GM12878 (cell line): ENCODE measurements at regions not wholly inside any gene's neighbourhood (a gene's known extent, or its start where the extent isn't known, plus 50 kb on each side); places are given as distances from the start of the nearest gene placed in this dataset.

ENCODE experiments used
- ATAC-seq: fragments of 200-7000 bp; cut with Tn5 transposase; 3 replicates; pipeline ENCODE4 v1.9.1; 2020; ENCODE audit warnings: mild to moderate bottlenecking, moderate library complexity
- BruUV-seq: library from RNA; stranded (reverse); fragments of 400-500 nt; replicated peaks from 2 replicates; lab custom pipeline; 2021; lab: Mats Ljungman, UMichigan
- CTCF ChIA-PET: fragments of 300-600 bp; sonication (Branson Sonifier 250); formaldehyde crosslinking; extraction: SDS; loops from one replicate; lab custom pipeline; 2021; ENCODE audit warnings: inconsistent platforms; lab: Yijun Ruan, JAX
- POLR2A ChIA-PET: fragments of 350-600 bp; formaldehyde crosslinking; extraction: SDS; loops from one replicate; lab custom pipeline; 2021; ENCODE audit warnings: inconsistent platforms; lab: Charles Lee
- RAD21 ChIA-PET: fragments of 300-600 bp; sonication (Branson Sonifier 250); formaldehyde crosslinking; loops from one replicate; lab custom pipeline; 2023; ENCODE audit warnings: antibody characterized with exemption; ENCODE audit not compliant: unreplicated experiment; lab: Charles Lee
- SMC1A ChIA-PET: fragments of 300-600 bp; sonication (Branson Sonifier 250); formaldehyde crosslinking; loops from one replicate; lab custom pipeline; 2023; ENCODE audit not compliant: unreplicated experiment, uncharacterized antibody; lab: Charles Lee
- DNase-seq: peaks from one replicate; pipeline ENCODE4 v3.0.0-alpha.2; 2011; ENCODE audit warnings: low read depth, low spot score
- FAIRE-seq: peaks from 3 replicates; lab custom pipeline; 2011; peaks lifted over from hg19 to GRCh38; lab: Jason Lieb, UNC
- H2AFZ ChIP-seq: 2 replicates; pipeline ENCODE4 v1.6.0; 2011; ENCODE audit warnings: low read depth, low read length, control low read depth; ENCODE audit not compliant: control insufficient read depth
- H3K27ac ChIP-seq: 2 replicates; pipeline ENCODE4 v1.5.1; 2011; ENCODE audit warnings: control low read depth; ENCODE audit not compliant: control insufficient read depth, insufficient read depth
- H3K27me3 ChIP-seq, 2 experiments: replicated peaks in 1 of 2; 2 replicates each; pipeline versions ENCODE4 v1.6.0 to v1.6.1; 2011; ENCODE audit warnings: low read length in 1 of 2; ENCODE audit not compliant: control insufficient read depth in 2 of 2, insufficient read depth in 2 of 2
- H3K36me3 ChIP-seq, 2 experiments: 2 replicates each; pipeline ENCODE4 v1.5.1; 2011; ENCODE audit warnings: low read length in 1 of 2; ENCODE audit not compliant: control insufficient read depth in 2 of 2, insufficient read depth in 2 of 2
- H3K4me1 ChIP-seq: 2 replicates; pipeline ENCODE4 v1.6.1; 2011; ENCODE audit warnings: mild to moderate bottlenecking, low read length, moderate library complexity, mixed read lengths; ENCODE audit not compliant: control insufficient read depth, insufficient read depth
- H3K4me2 ChIP-seq: 2 replicates; pipeline ENCODE4 v1.6.0; 2011; ENCODE audit warnings: control low read depth; ENCODE audit not compliant: control insufficient read depth, insufficient read depth
- H3K4me3 ChIP-seq: fragments of 200-600 bp; sonication (generic); 2 replicates; pipeline ENCODE4 v1.5.1; 2016
- H3K79me2 ChIP-seq: 2 replicates; pipeline ENCODE4 v1.6.0; 2011; ENCODE audit warnings: low read length; ENCODE audit not compliant: control insufficient read depth, insufficient read depth
- H3K9ac ChIP-seq: 2 replicates; pipeline ENCODE4 v1.8.0; 2011; ENCODE audit warnings: low read length, control low read depth, mixed read lengths; ENCODE audit not compliant: control insufficient read depth, insufficient read depth
- H3K9me3 ChIP-seq: replicated peaks from 3 replicates; pipeline ENCODE4 v1.5.1; 2011; ENCODE audit warnings: mild to moderate bottlenecking, low read length; ENCODE audit not compliant: control insufficient read depth, insufficient read depth
- H4K20me1 ChIP-seq: 2 replicates; pipeline ENCODE4 v1.6.0; 2011; ENCODE audit not compliant: control insufficient read depth, insufficient read depth
- BHLHE40 ChIP-seq, 2 experiments: fragments of 450-650 bp in 1 of 2; IDR thresholded peaks; 2 replicates each; pipeline ENCODE4 v1.6.1; 2011 to 2017; ENCODE audit warnings: low read depth in 2 of 2, borderline replicate concordance in 1 of 2, improper control_type of control experiment in 1 of 2, low read length in 1 of 2, mild to moderate bottlenecking in 1 of 2
- CEBPB ChIP-seq, 2 experiments: fragments of 150-350 bp in 1 of 2; IDR thresholded peaks; 2 replicates each; pipeline ENCODE4 v1.6.1; 2012 to 2014; ENCODE audit warnings: low read depth in 2 of 2, low read length in 2 of 2, borderline replicate concordance in 1 of 2, inconsistent platforms in 1 of 2
- EGR1 ChIP-seq, 2 experiments: IDR thresholded peaks; 1 replicate in 1 of 2; 2 replicates in 1 of 2; pipeline ENCODE4 v1.6.1; 2011 to 2012; ENCODE audit warnings: low read depth in 2 of 2, low read length in 2 of 2, borderline replicate concordance in 1 of 2, mild to moderate bottlenecking in 1 of 2, moderate library complexity in 1 of 2
- FOXM1 ChIP-seq: IDR thresholded peaks from 2 replicates; pipeline ENCODE4 v1.6.1; 2012; ENCODE audit warnings: low read depth, mild to moderate bottlenecking, inconsistent platforms, low read length, moderate library complexity
- MYB ChIP-seq: fragments of 150-350 bp; IDR thresholded peaks from 2 replicates; pipeline ENCODE4 v1.6.1; 2014; ENCODE audit warnings: mild to moderate bottlenecking, low read depth, low read length, borderline replicate concordance
- NR2F1 ChIP-seq: fragments of 450-650 bp; conservative IDR thresholded peaks from 2 replicates; pipeline ENCODE4 v1.6.1; 2017; ENCODE audit warnings: mild to moderate bottlenecking
- PAX5 ChIP-seq: IDR thresholded peaks from 2 replicates; pipeline ENCODE4 v1.6.1; 2011; ENCODE audit warnings: low read depth, low read length, borderline replicate concordance
- RBBP5 ChIP-seq: fragments of 200-600 bp; sonication (generic); conservative IDR thresholded peaks from 2 replicates; pipeline ENCODE4 v1.6.1; 2016
- SPI1 ChIP-seq: IDR thresholded peaks from 2 replicates; pipeline ENCODE4 v1.6.1; 2011; ENCODE audit warnings: low read depth, mild to moderate bottlenecking, low read length, moderate library complexity, borderline replicate concordance; ENCODE audit not compliant: insufficient read depth
- SREBF1 ChIP-seq: IDR thresholded peaks from 2 replicates; pipeline ENCODE4 v1.6.1; 2012; ENCODE audit warnings: mild to moderate bottlenecking, low read length
- SREBF2 ChIP-seq: IDR thresholded peaks from 2 replicates; pipeline ENCODE4 v1.6.1; 2012; ENCODE audit warnings: mild to moderate bottlenecking, low read length
- WGBS: methylation state at CpG from one replicate; pipeline ENCODE4 v1.1.6; 2016; ENCODE audit warnings: low lambda C conversion rate; ENCODE audit not compliant: insufficient replicate concordance, insufficient coverage; ENCODE audit errors: missing lambda C conversion rate; 5-methylcytosine and 5-hydroxymethylcytosine counted together
- in situ Hi-C: fragments of 300-500 bp; cut with MboI; formaldehyde crosslinking; loops from 9 replicates; pipeline ENCODE4 v1.14.3; 2018; ENCODE audit warnings: mixed read lengths
- intact Hi-C: fragments of 100-400 bp; cut with micrococcal nuclease; formaldehyde crosslinking; loops from one replicate; pipeline ENCODE4 v1.14.2; 2022; ENCODE audit not compliant: unreplicated experiment
- TF ChIP-seq, protein P1 (sequence below): fragments of 450-650 bp; IDR thresholded peaks from 2 replicates; pipeline ENCODE4 v1.6.1; 2017; ENCODE audit warnings: mild to moderate bottlenecking, moderate library complexity
- TF ChIP-seq, protein P2 (sequence below): fragments of 450-650 bp; formaldehyde crosslinking; IDR thresholded peaks from 2 replicates; pipeline ENCODE4 v1.5.0; 2022; ENCODE audit warnings: mild to moderate bottlenecking, missing genetic modification characterization
- TF ChIP-seq, protein P3 (sequence below): fragments of 450-650 bp; IDR thresholded peaks from 2 replicates; pipeline ENCODE4 v1.6.1; 2017; ENCODE audit warnings: antibody characterized with exemption, mild to moderate bottlenecking, moderate library complexity

DNA sequence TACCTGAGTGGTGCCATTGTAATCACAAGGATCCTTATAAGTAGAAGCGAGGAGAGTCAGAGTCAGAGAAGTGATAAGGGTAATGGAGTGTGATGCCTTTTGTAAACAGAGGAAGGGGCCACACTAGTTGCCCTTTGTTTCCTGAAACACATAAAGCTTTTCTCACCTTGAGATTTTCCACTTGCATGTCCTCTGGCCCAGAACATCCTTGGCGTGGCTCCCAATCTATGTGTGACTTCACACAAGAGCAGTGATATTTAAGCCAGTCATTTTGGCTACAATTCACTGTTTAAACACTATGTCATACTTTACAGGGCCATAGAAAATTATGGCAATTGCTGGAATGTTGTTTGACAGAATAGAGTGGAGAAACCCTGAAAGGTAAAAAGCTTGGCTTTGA is 121.2 kb upstream of the BTN3A2 start:
- Histone ChIP-seq H3K4me1 (peaks cover 14% of the 10 kb centered on the region), H2AFZ (no peak overlapping the region), H3K4me3 (no peak overlapping the region), H3K79me2 (no peaks in the 10 kb centered on the region), H3K4me2 (no peak overlapping the region), H3K9me3 (no peaks in the 10 kb centered on the region; the same call in 2 of the 3 replicates), H3K36me3 (no peaks in the 10 kb centered on the region), H3K27me3 (no peaks in the 10 kb centered on the region), H4K20me1 (no peaks in the 10 kb centered on the region), H3K9ac (no peak overlapping the region), H3K27ac (no peak overlapping the region)
- SMC1A ChIA-PET: no interaction called here
- CTCF ChIA-PET: interaction anchor here (0.9 to 1.9 kb wide), 5 partner anchors 11 to 326 kb away, joined by 3 to 6 read pairs (median 3); no protein-coding TSS in a partner anchor
- no peak for ATAC-seq
- WGBS: 68% methylated on average over 2 of the region's 2 CpGs
- POLR2A ChIA-PET: interaction anchor here (0.6 to 2.5 kb wide), 2 partner anchors 11 to 28 kb away, joined by 3 to 6 read pairs; no protein-coding TSS in a partner anchor
- intact Hi-C loops: no loop called here
- FAIRE-seq: no peak
- in situ Hi-C loops: no loop called here
- no TSS peak for BruUV-seq
- DNase-seq: no peak
- RAD21 ChIA-PET: interaction anchor here (1.4 kb wide), 1 partner anchor 10 kb away, joined by 4 read pairs; no protein-coding TSS in a partner anchor
- TF ChIP-seq, protein P1, sequence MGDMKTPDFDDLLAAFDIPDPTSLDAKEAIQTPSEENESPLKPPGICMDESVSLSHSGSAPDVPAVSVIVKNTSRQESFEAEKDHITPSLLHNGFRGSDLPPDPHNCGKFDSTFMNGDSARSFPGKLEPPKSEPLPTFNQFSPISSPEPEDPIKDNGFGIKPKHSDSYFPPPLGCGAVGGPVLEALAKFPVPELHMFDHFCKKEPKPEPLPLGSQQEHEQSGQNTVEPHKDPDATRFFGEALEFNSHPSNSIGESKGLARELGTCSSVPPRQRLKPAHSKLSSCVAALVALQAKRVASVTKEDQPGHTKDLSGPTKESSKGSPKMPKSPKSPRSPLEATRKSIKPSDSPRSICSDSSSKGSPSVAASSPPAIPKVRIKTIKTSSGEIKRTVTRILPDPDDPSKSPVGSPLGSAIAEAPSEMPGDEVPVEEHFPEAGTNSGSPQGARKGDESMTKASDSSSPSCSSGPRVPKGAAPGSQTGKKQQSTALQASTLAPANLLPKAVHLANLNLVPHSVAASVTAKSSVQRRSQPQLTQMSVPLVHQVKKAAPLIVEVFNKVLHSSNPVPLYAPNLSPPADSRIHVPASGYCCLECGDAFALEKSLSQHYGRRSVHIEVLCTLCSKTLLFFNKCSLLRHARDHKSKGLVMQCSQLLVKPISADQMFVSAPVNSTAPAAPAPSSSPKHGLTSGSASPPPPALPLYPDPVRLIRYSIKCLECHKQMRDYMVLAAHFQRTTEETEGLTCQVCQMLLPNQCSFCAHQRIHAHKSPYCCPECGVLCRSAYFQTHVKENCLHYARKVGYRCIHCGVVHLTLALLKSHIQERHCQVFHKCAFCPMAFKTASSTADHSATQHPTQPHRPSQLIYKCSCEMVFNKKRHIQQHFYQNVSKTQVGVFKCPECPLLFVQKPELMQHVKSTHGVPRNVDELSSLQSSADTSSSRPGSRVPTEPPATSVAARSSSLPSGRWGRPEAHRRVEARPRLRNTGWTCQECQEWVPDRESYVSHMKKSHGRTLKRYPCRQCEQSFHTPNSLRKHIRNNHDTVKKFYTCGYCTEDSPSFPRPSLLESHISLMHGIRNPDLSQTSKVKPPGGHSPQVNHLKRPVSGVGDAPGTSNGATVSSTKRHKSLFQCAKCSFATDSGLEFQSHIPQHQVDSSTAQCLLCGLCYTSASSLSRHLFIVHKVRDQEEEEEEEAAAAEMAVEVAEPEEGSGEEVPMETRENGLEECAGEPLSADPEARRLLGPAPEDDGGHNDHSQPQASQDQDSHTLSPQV: no peak
- TF ChIP-seq SREBF1: no peak
- no peak for TF ChIP-seq PAX5
- TF ChIP-seq BHLHE40 (IDR thresholded peaks at IDR 0.05; ENCODE audit: borderline replicate concordance in 1 of 2, low read depth in 2 of 2, low read length in 1 of 2): no peak
- TF ChIP-seq FOXM1: no peak
- TF ChIP-seq SPI1: no peak
- TF ChIP-seq, protein P2, sequence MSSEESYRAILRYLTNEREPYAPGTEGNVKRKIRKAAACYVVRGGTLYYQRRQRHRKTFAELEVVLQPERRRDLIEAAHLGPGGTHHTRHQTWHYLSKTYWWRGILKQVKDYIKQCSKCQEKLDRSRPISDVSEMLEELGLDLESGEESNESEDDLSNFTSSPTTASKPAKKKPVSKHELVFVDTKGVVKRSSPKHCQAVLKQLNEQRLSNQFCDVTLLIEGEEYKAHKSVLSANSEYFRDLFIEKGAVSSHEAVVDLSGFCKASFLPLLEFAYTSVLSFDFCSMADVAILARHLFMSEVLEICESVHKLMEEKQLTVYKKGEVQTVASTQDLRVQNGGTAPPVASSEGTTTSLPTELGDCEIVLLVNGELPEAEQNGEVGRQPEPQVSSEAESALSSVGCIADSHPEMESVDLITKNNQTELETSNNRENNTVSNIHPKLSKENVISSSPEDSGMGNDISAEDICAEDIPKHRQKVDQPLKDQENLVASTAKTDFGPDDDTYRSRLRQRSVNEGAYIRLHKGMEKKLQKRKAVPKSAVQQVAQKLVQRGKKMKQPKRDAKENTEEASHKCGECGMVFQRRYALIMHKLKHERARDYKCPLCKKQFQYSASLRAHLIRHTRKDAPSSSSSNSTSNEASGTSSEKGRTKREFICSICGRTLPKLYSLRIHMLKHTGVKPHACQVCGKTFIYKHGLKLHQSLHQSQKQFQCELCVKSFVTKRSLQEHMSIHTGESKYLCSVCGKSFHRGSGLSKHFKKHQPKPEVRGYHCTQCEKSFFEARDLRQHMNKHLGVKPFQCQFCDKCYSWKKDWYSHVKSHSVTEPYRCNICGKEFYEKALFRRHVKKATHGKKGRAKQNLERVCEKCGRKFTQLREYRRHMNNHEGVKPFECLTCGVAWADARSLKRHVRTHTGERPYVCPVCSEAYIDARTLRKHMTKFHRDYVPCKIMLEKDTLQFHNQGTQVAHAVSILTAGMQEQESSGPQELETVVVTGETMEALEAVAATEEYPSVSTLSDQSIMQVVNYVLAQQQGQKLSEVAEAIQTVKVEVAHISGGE (CRISPR knock-in tag): no peak
- TF ChIP-seq, protein P3, sequence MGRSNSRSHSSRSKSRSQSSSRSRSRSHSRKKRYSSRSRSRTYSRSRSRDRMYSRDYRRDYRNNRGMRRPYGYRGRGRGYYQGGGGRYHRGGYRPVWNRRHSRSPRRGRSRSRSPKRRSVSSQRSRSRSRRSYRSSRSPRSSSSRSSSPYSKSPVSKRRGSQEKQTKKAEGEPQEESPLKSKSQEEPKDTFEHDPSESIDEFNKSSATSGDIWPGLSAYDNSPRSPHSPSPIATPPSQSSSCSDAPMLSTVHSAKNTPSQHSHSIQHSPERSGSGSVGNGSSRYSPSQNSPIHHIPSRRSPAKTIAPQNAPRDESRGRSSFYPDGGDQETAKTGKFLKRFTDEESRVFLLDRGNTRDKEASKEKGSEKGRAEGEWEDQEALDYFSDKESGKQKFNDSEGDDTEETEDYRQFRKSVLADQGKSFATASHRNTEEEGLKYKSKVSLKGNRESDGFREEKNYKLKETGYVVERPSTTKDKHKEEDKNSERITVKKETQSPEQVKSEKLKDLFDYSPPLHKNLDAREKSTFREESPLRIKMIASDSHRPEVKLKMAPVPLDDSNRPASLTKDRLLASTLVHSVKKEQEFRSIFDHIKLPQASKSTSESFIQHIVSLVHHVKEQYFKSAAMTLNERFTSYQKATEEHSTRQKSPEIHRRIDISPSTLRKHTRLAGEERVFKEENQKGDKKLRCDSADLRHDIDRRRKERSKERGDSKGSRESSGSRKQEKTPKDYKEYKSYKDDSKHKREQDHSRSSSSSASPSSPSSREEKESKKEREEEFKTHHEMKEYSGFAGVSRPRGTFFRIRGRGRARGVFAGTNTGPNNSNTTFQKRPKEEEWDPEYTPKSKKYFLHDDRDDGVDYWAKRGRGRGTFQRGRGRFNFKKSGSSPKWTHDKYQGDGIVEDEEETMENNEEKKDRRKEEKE: no peak
- TF ChIP-seq CEBPB (IDR thresholded peaks at IDR 0.05; ENCODE audit: borderline replicate concordance in 1 of 2, low read depth in 2 of 2, low read length in 2 of 2): no peak
- no peak for TF ChIP-seq SREBF2
- TF ChIP-seq MYB: no peak
- no peak for TF ChIP-seq RBBP5
- no peak for TF ChIP-seq NR2F1
- no peak for TF ChIP-seq EGR1 (IDR thresholded peaks at IDR 0.05; ENCODE audit: borderline replicate concordance in 1 of 2, low read depth in 2 of 2, low read length in 2 of 2)
